ENCODE measurements at regions not wholly inside any gene's neighbourhood (a gene's known extent, or its start where the extent isn't known, plus 50 kb on each side); places are given as distances from the start of the nearest gene placed in this dataset.

DNA sequence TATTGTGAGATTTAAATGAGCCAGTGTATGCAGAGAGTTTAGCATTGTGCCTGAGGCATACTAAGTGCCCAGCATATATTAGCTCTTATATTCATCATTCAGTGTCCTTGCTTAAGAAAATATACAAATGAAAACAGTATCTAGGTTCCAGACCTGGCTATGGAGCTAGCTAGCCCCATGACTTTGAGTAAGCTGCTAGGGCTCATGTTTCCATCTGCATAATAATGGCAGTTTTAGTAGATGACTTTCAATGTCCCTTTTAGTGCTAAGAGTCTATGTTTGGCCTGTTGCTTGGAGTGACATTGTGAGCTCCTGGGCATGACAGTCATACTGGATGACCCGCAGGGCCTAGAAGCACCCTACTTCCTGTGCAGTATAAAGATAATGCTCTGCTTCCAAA is 435.3 kb downstream of the ZIC3 start:
- Histone ChIP-seq H3K9ac (ENCODE audit: low read length) (no peak overlapping the region), H4K20me1 (ENCODE audit: insufficient read depth) (no peaks in the 10 kb centered on the region), H3K79me2 (ENCODE audit: insufficient read depth, low read length) (no peaks in the 10 kb centered on the region), H3K4me1 (ENCODE audit: control insufficient read depth in 1 of 2, insufficient read depth in 2 of 2, low read length in 2 of 2) (no peaks in the 10 kb centered on the region), H2AFZ (ENCODE audit: low read depth, low read length, poor library complexity, severe bottlenecking) (no peak overlapping the region), H3K27me3 (ENCODE audit: insufficient read depth, low read length) (no peaks in the 10 kb centered on the region), H3K27ac (ENCODE audit: low read depth, low read length) (no peak overlapping the region), H3K9me3 (ENCODE audit: control insufficient read depth in 1 of 2, insufficient read depth in 1 of 2, low read depth in 1 of 2, low read length in 2 of 2) (no peaks in the 10 kb centered on the region), H3K36me3 (ENCODE audit: control insufficient read depth in 1 of 2, insufficient read depth in 2 of 2, low read length in 2 of 2) (no peaks in the 10 kb centered on the region), H3K9me2 (ENCODE audit: insufficient read depth) (no peaks in the 10 kb centered on the region), H3K4me3 (replicated peaks in 1 of 2; ENCODE audit: low read depth in 1 of 2, low read length in 2 of 2) (no peak overlapping the region), H3K4me2 (ENCODE audit: low read length) (no peak overlapping the region)
- BruUV-seq (replicated peaks), result no TSS peak
- ChIA-PET RAD21 (ENCODE audit: low non-redundant PET in 1 of 2, low total read pairs in 2 of 2, uncharacterized antibody in 2 of 2, unreplicated experiment in 2 of 2) (no interaction called here), POLR2A (no interaction called here), CTCF (no interaction called here)
- TF ChIP-seq TCF7L2 (IDR thresholded peaks at IDR 0.05; ENCODE audit: borderline replicate concordance, extremely low read depth, insufficient read depth, insufficient read length), result no peak
- no peak for TF ChIP-seq POLR2AphosphoS5 (IDR thresholded peaks at IDR 0.05; ENCODE audit: low read depth, low read length)
- TF ChIP-seq CBX3 (IDR thresholded peaks at IDR 0.05; ENCODE audit: low read depth), result no peak
- no peak for TF ChIP-seq ZFX (IDR thresholded peaks at IDR 0.05)
- TF ChIP-seq, protein P1, sequence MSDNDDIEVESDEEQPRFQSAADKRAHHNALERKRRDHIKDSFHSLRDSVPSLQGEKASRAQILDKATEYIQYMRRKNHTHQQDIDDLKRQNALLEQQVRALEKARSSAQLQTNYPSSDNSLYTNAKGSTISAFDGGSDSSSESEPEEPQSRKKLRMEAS (IDR thresholded peaks at IDR 0.05), result no peak
- no peak for TF ChIP-seq YY1 (IDR thresholded peaks at IDR 0.05; ENCODE audit: extremely low read depth, insufficient replicate concordance, low read depth, low read length)
- TF ChIP-seq, protein P2, sequence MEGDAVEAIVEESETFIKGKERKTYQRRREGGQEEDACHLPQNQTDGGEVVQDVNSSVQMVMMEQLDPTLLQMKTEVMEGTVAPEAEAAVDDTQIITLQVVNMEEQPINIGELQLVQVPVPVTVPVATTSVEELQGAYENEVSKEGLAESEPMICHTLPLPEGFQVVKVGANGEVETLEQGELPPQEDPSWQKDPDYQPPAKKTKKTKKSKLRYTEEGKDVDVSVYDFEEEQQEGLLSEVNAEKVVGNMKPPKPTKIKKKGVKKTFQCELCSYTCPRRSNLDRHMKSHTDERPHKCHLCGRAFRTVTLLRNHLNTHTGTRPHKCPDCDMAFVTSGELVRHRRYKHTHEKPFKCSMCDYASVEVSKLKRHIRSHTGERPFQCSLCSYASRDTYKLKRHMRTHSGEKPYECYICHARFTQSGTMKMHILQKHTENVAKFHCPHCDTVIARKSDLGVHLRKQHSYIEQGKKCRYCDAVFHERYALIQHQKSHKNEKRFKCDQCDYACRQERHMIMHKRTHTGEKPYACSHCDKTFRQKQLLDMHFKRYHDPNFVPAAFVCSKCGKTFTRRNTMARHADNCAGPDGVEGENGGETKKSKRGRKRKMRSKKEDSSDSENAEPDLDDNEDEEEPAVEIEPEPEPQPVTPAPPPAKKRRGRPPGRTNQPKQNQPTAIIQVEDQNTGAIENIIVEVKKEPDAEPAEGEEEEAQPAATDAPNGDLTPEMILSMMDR (IDR thresholded peaks at IDR 0.05 in 2 of 3, conservative IDR thresholded peaks at IDR 0.05 in 1 of 3; ENCODE audit: borderline replicate concordance in 1 of 3, insufficient read depth in 1 of 3, low read depth in 2 of 3, low read length in 2 of 3), result no peak
- no peak for TF ChIP-seq EZH2phosphoT487 (IDR thresholded peaks at IDR 0.05; ENCODE audit: borderline replicate concordance)
- no peak for TF ChIP-seq CEBPB (IDR thresholded peaks at IDR 0.05; ENCODE audit: low read depth)
- TF ChIP-seq SIN3A (IDR thresholded peaks at IDR 0.05; ENCODE audit: low read depth), result no peak
- ATAC-seq (no peak), DNase-seq (ENCODE audit: low read depth, low spot score) (no peak)
- intact Hi-C loops (cut with micrococcal nuclease), result no loop called here
